B cell (primary cell): ENCODE measurements at regions not wholly inside any gene's neighbourhood (a gene's known extent, or its start where the extent isn't known, plus 50 kb on each side); places are given as distances from the start of the nearest gene placed in this dataset.

Experiments
- ATAC-seq: fragments of 200-7000 bp; cut with Tn5 transposase; one replicate; pipeline ENCODE4 v1.10.0; 2021; ENCODE audit warnings: low read depth, mild to moderate bottlenecking, moderate number of reproducible peaks, moderate library complexity
- CTCF ChIA-PET: fragments of 350-600 bp; sonication (Branson Sonifier 250); formaldehyde crosslinking; loops from one replicate; lab custom pipeline; 2021; ENCODE audit warnings: antibody characterized with exemption, inconsistent platforms; lab: Charles Lee
- POLR2A ChIA-PET: fragments of 350-600 bp; sonication (Branson Sonifier 250); formaldehyde crosslinking; loops from one replicate; lab custom pipeline; 2021; ENCODE audit warnings: antibody characterized with exemption; lab: Charles Lee
- DNase-seq: peaks from one replicate; pipeline ENCODE4 v3.0.0; 2013
- H2AFZ ChIP-seq: 2 replicates; pipeline ENCODE4 v1.6.1; 2012; ENCODE audit warnings: mild to moderate bottlenecking, low read depth, low read length; ENCODE audit not compliant: insufficient read depth, poor library complexity, severe bottlenecking
- H3K27ac ChIP-seq, 2 donors: 1 replicate in 1 of 2; 2 replicates in 1 of 2; pipeline ENCODE4 v1.5.1; 2012 to 2013; ENCODE audit warnings: low read length in 2 of 2, mild to moderate bottlenecking in 2 of 2, moderate library complexity in 1 of 2
- H3K27me3 ChIP-seq, 4 experiments: fragments of 200-600 bp in 1 of 4; sonication (generic) in 1 of 4; replicated peaks in 1 of 4; 1 replicate in 2 of 4; 2 replicates in 2 of 4; pipeline versions ENCODE4 v1.6.1 to v1.7.0; 2013 to 2016; ENCODE audit warnings: low read length in 3 of 4, mild to moderate bottlenecking in 2 of 4, mixed read lengths in 1 of 4, moderate library complexity in 1 of 4; ENCODE audit not compliant: insufficient read depth in 4 of 4, control insufficient read depth in 3 of 4; ENCODE audit errors: control extremely low read depth in 1 of 4
- H3K36me3 ChIP-seq, 2 experiments: replicated peaks in 1 of 2; 1 replicate in 1 of 2; 2 replicates in 1 of 2; pipeline versions ENCODE4 v1.6.1 to v1.7.1; 2013; ENCODE audit warnings: low read length in 1 of 2; ENCODE audit not compliant: insufficient read depth in 2 of 2, control insufficient read depth in 1 of 2; ENCODE audit errors: control extremely low read depth in 1 of 2, extremely low read depth in 1 of 2
- H3K4me1 ChIP-seq, 2 donors: fragments of 200-600 bp in 1 of 2; sonication (generic) in 1 of 2; 1 replicate in 1 of 2; 2 replicates in 1 of 2; pipeline versions ENCODE4 v1.5.1 to v1.6.1; 2013 to 2017; ENCODE audit warnings: low read length in 2 of 2; ENCODE audit not compliant: control insufficient read depth in 2 of 2, insufficient read depth in 2 of 2
- H3K4me2 ChIP-seq: replicated peaks from 2 replicates; pipeline ENCODE3; 2012; ENCODE audit warnings: mild to moderate bottlenecking, low read depth, low read length; ENCODE audit not compliant: poor library complexity, severe bottlenecking
- H3K4me3 ChIP-seq, 5 experiments: fragments of 200-600 bp in 1 of 5; sonication (generic) in 1 of 5; 1 replicate in 3 of 5; 2 replicates in 2 of 5; pipeline versions ENCODE4 v1.5.1 to v1.7.0; 2011 to 2016; ENCODE audit warnings: low read length in 4 of 5, mild to moderate bottlenecking in 4 of 5, low read depth in 2 of 5, control low read depth in 1 of 5, moderate library complexity in 1 of 5; ENCODE audit not compliant: insufficient read depth in 1 of 5; ENCODE audit errors: control extremely low read depth in 1 of 5, extremely low read depth in 1 of 5
- H3K79me2 ChIP-seq: fragments of 200-600 bp; sonication (generic); one replicate; pipeline ENCODE4 v1.6.0; 2016; ENCODE audit warnings: low read length; ENCODE audit not compliant: control insufficient read depth, insufficient read depth
- H3K9ac ChIP-seq: fragments of 200-600 bp; sonication (generic); 2 replicates; pipeline ENCODE4 v1.6.1; 2017; ENCODE audit warnings: mild to moderate bottlenecking, low read length, moderate library complexity
- H3K9me3 ChIP-seq, 3 donors: one replicate each; pipeline versions ENCODE4 v1.6.1 to v1.7.1; 2013; ENCODE audit warnings: low read length in 2 of 3; ENCODE audit not compliant: control insufficient read depth in 2 of 3, insufficient read depth in 1 of 3; ENCODE audit errors: control extremely low read depth in 1 of 3
- H4K20me1 ChIP-seq: 2 replicates; pipeline ENCODE4 v1.6.0; 2012; ENCODE audit warnings: mild to moderate bottlenecking, low read length; ENCODE audit not compliant: insufficient read depth, control insufficient read depth, poor library complexity, severe bottlenecking
- H3K27ac Mint-ChIP-seq: one replicate; pipeline ENCODE4 v1.8.0; 2021; ENCODE audit warnings: mixed read lengths
- H3K27me3 Mint-ChIP-seq: one replicate; pipeline ENCODE4 v1.8.0; 2021; ENCODE audit warnings: mixed read lengths
- H3K4me1 Mint-ChIP-seq: one replicate; pipeline ENCODE4 v1.8.0; 2021; ENCODE audit warnings: mixed read lengths
- H3K4me3 Mint-ChIP-seq: one replicate; pipeline ENCODE4 v1.8.0; 2021; ENCODE audit warnings: mixed read lengths
- H3K9me3 Mint-ChIP-seq: one replicate; pipeline ENCODE4 v1.8.0; 2022; ENCODE audit warnings: mixed read lengths; ENCODE audit not compliant: insufficient read depth
- CTCF ChIP-seq: fragments of 200-600 bp; IDR thresholded peaks from one replicate; pipeline ENCODE4 v1.8.0; 2022; ENCODE audit warnings: antibody characterized with exemption, mild to moderate bottlenecking
- EZH2 ChIP-seq: IDR thresholded peaks from 2 replicates; pipeline ENCODE4 v1.6.1; 2012; ENCODE audit warnings: borderline replicate concordance, low read depth, mild to moderate bottlenecking, moderate library complexity, low read length; ENCODE audit not compliant: insufficient read depth, poor library complexity, severe bottlenecking
- WGBS: methylation state at CpG from one replicate; pipeline ENCODE4 v1.1.5; 2013; ENCODE audit warnings: missing lambda C conversion rate; ENCODE audit not compliant: insufficient coverage; 5-methylcytosine and 5-hydroxymethylcytosine counted together
- intact Hi-C: fragments of 100-400 bp; cut with micrococcal nuclease; formaldehyde crosslinking; loops from one replicate; pipeline ENCODE4 v1.10.0; 2022

DNA sequence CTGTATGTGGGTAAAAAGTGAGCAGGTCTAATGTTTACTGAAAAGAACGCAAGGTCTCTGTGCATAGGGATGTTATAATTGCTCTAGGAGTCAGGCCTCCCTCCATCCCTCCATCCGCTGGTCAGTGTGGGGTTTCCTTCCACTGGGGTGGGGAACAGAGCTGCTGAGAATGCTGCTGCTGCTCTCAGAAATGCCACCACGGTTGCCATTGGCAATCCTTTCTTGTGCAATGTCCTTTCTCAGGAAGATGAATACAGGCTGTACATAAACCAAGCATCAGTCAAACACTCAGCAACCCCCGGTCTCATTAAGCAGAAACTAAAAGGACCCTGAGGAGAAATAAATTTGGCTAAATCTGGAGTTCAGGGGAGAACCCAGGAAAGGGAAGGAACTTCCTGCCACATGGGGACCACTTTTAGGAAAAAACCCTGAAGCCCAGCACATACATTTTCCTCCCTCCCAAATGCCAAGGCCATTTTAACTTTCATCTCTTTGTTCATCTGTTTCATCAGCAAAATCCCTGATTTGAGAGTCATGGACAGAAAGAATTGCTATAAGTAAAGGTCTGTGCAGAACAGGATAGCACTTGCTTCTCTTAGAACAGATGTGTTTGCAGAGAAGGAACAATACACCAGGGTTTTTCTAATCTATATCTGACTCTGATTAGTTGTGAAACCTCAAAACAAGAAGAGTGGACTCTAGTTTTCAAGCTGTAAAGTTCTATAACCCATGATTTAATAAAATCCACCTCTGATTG is 70.4 kb upstream of the SLC1A3 start:
- DNase-seq = no peak
- no peak overlapping the region for H3K4me3 ChIP-seq
- H3K4me3 Mint-ChIP-seq = no peak overlapping the region
- no peak overlapping the region for H3K9ac ChIP-seq
- H3K27me3 Mint-ChIP-seq = peaks cover 18% of the 10 kb centered on the region
- H3K79me2 ChIP-seq = no peaks in the 10 kb centered on the region
- WGBS = 100% methylated on average over 1 of the region's 4 CpGs
- intact Hi-C loops = no loop called here
- ChIA-PET POLR2A (no interaction called here), CTCF (no interaction called here)
- H3K27ac Mint-ChIP-seq = no peak overlapping the region
- H2AFZ ChIP-seq = no peak overlapping the region
- H3K4me1 Mint-ChIP-seq = no peaks in the 10 kb centered on the region
- H3K27ac ChIP-seq = no peak overlapping the region
- no peaks in the 10 kb centered on the region for H3K9me3 Mint-ChIP-seq
- no peaks in the 10 kb centered on the region for H3K4me1 ChIP-seq
- no peaks in the 10 kb centered on the region for H3K36me3 ChIP-seq
- no peak for TF ChIP-seq EZH2
- TF ChIP-seq CTCF = no peak
- no peak for ATAC-seq
- H3K4me2 ChIP-seq = no peak overlapping the region
- H3K27me3 ChIP-seq = no peaks in the 10 kb centered on the region
- H3K9me3 ChIP-seq = no peaks in the 10 kb centered on the region
- H4K20me1 ChIP-seq = no peaks in the 10 kb centered on the region

DNA sequence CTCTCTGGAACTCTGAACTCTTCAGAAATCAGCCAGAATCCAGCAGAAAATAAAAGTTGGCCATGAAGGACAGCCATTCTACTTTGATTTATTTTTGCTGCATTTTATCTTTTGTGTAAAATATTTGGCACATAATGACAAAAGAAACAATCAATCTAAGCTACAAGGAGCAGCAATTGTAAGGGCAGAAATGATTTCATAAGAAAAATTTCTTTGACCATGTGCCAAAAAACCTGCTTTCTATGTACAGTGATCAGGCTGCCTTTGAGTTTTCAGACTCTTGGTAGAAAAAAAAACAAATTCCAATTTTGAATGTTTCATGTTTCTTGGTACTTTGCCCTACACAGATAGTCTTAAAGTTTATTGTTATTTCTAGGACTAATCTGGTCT is 69.8 kb upstream of the SLC1A3 start:
- Mint-ChIP-seq H3K4me1 (no peaks in the 10 kb centered on the region), H3K9me3 (no peaks in the 10 kb centered on the region), H3K27ac (no peak overlapping the region), H3K27me3 (peaks cover 14% of the 10 kb centered on the region), H3K4me3 (no peak overlapping the region)
- H3K9ac ChIP-seq = no peak overlapping the region
- no peak overlapping the region for H3K4me3 ChIP-seq
- POLR2A ChIA-PET = no interaction called here
- no peak overlapping the region for H3K4me2 ChIP-seq
- intact Hi-C loops = no loop called here
- H3K27ac ChIP-seq = no peak overlapping the region
- ATAC-seq (no peak), DNase-seq (no peak)
- H4K20me1 ChIP-seq = no peaks in the 10 kb centered on the region
- no peak overlapping the region for H2AFZ ChIP-seq
- no peaks in the 10 kb centered on the region for H3K4me1 ChIP-seq
- no peak for TF ChIP-seq CTCF
- TF ChIP-seq EZH2 = no peak
- H3K79me2 ChIP-seq = no peaks in the 10 kb centered on the region
- no peaks in the 10 kb centered on the region for H3K27me3 ChIP-seq
- CTCF ChIA-PET = no interaction called here
- no peaks in the 10 kb centered on the region for H3K9me3 ChIP-seq
- no peaks in the 10 kb centered on the region for H3K36me3 ChIP-seq
